PFSK-1 (cell line): ENCODE measurements at regions not wholly inside any gene's neighbourhood (a gene's known extent, or its start where the extent isn't known, plus 50 kb on each side); places are given as distances from the start of the nearest gene placed in this dataset.

ENCODE experiments used
- FOXP2 ChIP-seq: optimal IDR thresholded peaks from 2 replicates; pipeline ENCODE3; 2011; ENCODE audit warnings: borderline replicate concordance, control low read depth, inconsistent platforms; ENCODE audit not compliant: insufficient read depth; ENCODE audit errors: extremely low read length, extremely low read depth
- POLR2AphosphoS5 ChIP-seq: IDR thresholded peaks from 2 replicates; pipeline ENCODE4 v1.6.1; 2012; ENCODE audit warnings: low read depth, mild to moderate bottlenecking, control low read depth, low read length, moderate library complexity
- REST ChIP-seq, 2 experiments: IDR thresholded peaks; 2 replicates each; pipeline versions ENCODE4 v1.6.1 to v1.8.0; 2011 to 2012; ENCODE audit warnings: low read depth in 2 of 2, low read length in 2 of 2, control low read depth in 1 of 2, inconsistent platforms in 1 of 2, mild to moderate bottlenecking in 1 of 2, moderate library complexity in 1 of 2; ENCODE audit not compliant: insufficient read depth in 1 of 2
- SIN3A ChIP-seq: IDR thresholded peaks from 2 replicates; pipeline ENCODE4 v1.6.1; 2012; ENCODE audit warnings: mild to moderate bottlenecking, low read length, moderate library complexity, borderline replicate concordance; ENCODE audit not compliant: insufficient read depth
- TAF1 ChIP-seq: IDR thresholded peaks from 2 replicates; pipeline ENCODE4 v1.6.1; 2012; ENCODE audit warnings: low read length, control low read depth, borderline replicate concordance; ENCODE audit not compliant: insufficient read depth

DNA sequence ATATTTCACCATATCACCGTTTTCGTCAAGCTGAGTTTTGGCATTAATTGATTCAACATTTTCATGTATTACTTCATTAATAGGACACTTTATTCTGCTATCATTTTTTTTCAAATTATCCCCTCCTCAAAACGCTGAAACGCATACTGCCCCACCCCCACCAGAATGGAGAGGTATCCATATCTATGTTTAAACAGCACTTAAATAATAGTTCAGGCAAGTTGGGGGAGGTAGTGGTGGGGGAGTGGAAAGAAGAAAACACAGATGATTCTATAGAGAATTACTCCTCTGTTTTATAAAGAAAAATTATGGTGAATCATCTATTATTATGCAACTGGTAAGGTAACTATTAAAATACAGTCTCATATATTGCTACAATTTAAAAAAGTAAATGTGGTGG is 314.4 kb upstream of the ZEB2 start:
- TF ChIP-seq REST (IDR thresholded peaks at IDR 0.05; ENCODE audit: insufficient read depth in 1 of 2, low read depth in 2 of 2, low read length in 2 of 2) (no peak), POLR2AphosphoS5 (no peak), FOXP2 (no peak), TAF1 (no peak), SIN3A (no peak)

DNA sequence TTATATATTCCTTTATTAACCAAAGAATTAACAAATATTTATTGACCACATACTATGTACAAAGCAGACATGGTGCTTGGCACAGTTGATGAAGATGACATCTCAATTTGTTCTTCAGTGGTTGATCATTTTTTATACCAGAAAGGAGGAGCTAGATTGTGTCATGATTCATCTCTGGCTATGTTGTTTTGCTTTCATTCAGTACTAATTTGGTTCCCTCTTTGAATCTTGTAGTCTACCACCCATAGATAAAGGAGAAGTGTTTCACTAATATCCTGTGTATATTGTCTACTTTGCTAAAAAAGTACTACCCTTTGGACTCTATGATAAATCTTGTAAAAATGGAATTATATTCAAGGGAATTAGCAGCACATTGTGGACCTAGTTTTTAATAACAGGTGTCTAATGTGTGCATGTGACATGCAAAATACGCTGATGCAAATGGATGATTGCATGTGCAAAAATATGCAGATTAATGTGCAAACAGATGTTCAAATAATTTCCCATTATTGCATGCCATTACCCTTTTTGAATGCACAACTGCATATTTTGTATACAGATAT is 313.2 kb upstream of the ZEB2 start:
- TF ChIP-seq FOXP2 = no peak
- no peak for TF ChIP-seq REST (IDR thresholded peaks at IDR 0.05; ENCODE audit: insufficient read depth in 1 of 2, low read depth in 2 of 2, low read length in 2 of 2)
- TF ChIP-seq POLR2AphosphoS5 = no peak
- TF ChIP-seq TAF1 = no peak
- no peak for TF ChIP-seq SIN3A

DNA sequence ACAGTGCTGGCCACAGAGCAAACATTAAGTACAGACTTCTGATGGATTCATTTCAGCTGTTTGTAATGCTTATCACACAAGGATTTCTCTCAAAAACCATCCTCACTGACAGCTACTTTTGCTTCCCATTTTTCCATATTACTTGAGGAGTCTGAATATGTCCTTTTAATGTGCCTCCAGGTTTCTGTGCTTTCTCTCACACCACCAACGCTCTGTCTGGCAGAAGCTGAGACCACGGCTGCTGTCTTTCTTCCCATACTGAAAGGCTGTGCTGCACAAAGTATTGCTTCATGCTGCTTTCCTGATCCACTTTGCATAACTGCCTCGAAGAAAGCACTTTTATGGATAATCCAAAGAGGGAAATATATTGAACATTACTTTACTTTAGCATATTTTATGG is 312.1 kb upstream of the ZEB2 start:
- TF ChIP-seq FOXP2 (no peak), POLR2AphosphoS5 (no peak), TAF1 (no peak), SIN3A (no peak), REST (IDR thresholded peaks at IDR 0.05; ENCODE audit: insufficient read depth in 1 of 2, low read depth in 2 of 2, low read length in 2 of 2) (no peak)

- TF ChIP-seq SIN3A (no peak), TAF1 (no peak), POLR2AphosphoS5 (no peak), REST (IDR thresholded peaks at IDR 0.05; ENCODE audit: insufficient read depth in 1 of 2, low read depth in 2 of 2, low read length in 2 of 2) (no peak)
Observed at GRCh38 chr2:144830543-144830942, 310.6 kb upstream of the ZEB2 start.

DNA sequence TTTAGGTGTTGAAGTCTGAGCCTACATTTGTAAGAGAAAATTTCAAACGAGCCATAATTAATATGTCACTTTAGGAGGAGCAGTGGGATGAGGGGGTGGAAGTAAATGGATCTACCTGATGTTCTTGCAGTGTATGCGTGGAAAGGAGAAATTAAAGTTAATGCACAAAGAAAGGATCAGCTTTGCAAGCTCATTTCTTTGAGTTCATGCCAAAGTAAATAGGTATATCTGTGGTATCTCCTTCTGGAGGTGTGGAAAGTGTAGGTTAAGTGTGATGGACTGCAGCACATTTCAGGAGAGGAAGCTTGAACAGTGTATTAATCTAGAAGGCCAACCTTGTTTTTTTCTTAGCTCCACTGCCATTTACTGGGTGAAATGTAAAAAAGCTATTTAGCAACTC is 307.5 kb upstream of the ZEB2 start:
- TF ChIP-seq FOXP2 (no peak), TAF1 (no peak), REST (IDR thresholded peaks at IDR 0.05; ENCODE audit: insufficient read depth in 1 of 2, low read depth in 2 of 2, low read length in 2 of 2) (no peak), POLR2AphosphoS5 (no peak), SIN3A (no peak)
